ENCODE measurements at regions not wholly inside any gene's neighbourhood (a gene's known extent, or its start where the extent isn't known, plus 50 kb on each side); places are given as distances from the start of the nearest gene placed in this dataset.

DNA sequence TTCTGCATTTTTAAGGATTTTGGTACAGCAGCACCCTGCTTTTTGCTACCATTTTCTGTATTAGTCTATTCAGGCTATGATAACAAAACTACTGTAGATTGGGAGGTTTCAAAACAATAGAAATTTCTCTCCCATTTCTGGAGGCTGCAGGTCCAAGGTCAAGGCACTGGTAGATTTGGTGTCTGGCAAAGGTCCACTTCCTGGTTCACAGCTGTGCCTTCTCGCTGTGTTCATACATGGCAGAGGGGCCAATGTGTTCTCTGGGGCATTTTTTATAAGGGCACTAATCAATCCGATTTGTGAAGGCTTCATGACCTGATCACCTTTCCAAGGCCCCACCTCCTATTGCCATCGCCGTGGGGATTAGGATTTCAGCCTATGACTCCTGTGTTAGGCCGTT is 268.1 kb upstream of the RTL1 start:
- CTCF ChIA-PET = no interaction called here
- no peak overlapping the region for H3K4me3 ChIP-seq (replicated peaks in 1 of 2; ENCODE audit: low read depth in 1 of 2, low read length in 2 of 2)
- no peak overlapping the region for H3K27ac ChIP-seq (ENCODE audit: low read depth, low read length)
- DNase-seq (ENCODE audit: low read depth, low spot score) (no peak), ATAC-seq (no peak)
- POLR2A ChIA-PET = no interaction called here
- BruUV-seq (replicated peaks) = no TSS peak
- no peaks in the 10 kb centered on the region for H3K79me2 ChIP-seq (ENCODE audit: insufficient read depth, low read length)
- H3K9ac ChIP-seq (ENCODE audit: low read length) = no peak overlapping the region
- no peaks in the 10 kb centered on the region for H3K4me1 ChIP-seq (ENCODE audit: control insufficient read depth in 1 of 2, insufficient read depth in 2 of 2, low read length in 2 of 2)
- no peaks in the 10 kb centered on the region for H3K27me3 ChIP-seq (ENCODE audit: insufficient read depth, low read length)
- intact Hi-C loops (cut with micrococcal nuclease) = no loop called here
- H2AFZ ChIP-seq (ENCODE audit: low read depth, low read length, poor library complexity, severe bottlenecking) = no peak overlapping the region
- no peaks in the 10 kb centered on the region for H4K20me1 ChIP-seq (ENCODE audit: insufficient read depth)
- no peak for TF ChIP-seq TCF7L2 (IDR thresholded peaks at IDR 0.05; ENCODE audit: borderline replicate concordance, extremely low read depth, insufficient read depth, insufficient read length)
- TF ChIP-seq ZBTB33 (IDR thresholded peaks at IDR 0.05; ENCODE audit: extremely low read depth, insufficient replicate concordance, low read length) = no peak
- TF ChIP-seq POLR2A (IDR thresholded peaks at IDR 0.05; ENCODE audit: borderline replicate concordance, extremely low read depth, insufficient read depth, insufficient read length) = no peak
- TF ChIP-seq SIN3A (IDR thresholded peaks at IDR 0.05; ENCODE audit: low read depth) = no peak
- TF ChIP-seq ZNF274 (IDR thresholded peaks at IDR 0.05; ENCODE audit: low read depth, low read length) = no peak
- no peak for TF ChIP-seq CBX3 (IDR thresholded peaks at IDR 0.05; ENCODE audit: low read depth)
- TF ChIP-seq, protein P1, sequence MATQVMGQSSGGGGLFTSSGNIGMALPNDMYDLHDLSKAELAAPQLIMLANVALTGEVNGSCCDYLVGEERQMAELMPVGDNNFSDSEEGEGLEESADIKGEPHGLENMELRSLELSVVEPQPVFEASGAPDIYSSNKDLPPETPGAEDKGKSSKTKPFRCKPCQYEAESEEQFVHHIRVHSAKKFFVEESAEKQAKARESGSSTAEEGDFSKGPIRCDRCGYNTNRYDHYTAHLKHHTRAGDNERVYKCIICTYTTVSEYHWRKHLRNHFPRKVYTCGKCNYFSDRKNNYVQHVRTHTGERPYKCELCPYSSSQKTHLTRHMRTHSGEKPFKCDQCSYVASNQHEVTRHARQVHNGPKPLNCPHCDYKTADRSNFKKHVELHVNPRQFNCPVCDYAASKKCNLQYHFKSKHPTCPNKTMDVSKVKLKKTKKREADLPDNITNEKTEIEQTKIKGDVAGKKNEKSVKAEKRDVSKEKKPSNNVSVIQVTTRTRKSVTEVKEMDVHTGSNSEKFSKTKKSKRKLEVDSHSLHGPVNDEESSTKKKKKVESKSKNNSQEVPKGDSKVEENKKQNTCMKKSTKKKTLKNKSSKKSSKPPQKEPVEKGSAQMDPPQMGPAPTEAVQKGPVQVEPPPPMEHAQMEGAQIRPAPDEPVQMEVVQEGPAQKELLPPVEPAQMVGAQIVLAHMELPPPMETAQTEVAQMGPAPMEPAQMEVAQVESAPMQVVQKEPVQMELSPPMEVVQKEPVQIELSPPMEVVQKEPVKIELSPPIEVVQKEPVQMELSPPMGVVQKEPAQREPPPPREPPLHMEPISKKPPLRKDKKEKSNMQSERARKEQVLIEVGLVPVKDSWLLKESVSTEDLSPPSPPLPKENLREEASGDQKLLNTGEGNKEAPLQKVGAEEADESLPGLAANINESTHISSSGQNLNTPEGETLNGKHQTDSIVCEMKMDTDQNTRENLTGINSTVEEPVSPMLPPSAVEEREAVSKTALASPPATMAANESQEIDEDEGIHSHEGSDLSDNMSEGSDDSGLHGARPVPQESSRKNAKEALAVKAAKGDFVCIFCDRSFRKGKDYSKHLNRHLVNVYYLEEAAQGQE (IDR thresholded peaks at IDR 0.05; ENCODE audit: low read depth) = no peak
- TF ChIP-seq, protein P2, sequence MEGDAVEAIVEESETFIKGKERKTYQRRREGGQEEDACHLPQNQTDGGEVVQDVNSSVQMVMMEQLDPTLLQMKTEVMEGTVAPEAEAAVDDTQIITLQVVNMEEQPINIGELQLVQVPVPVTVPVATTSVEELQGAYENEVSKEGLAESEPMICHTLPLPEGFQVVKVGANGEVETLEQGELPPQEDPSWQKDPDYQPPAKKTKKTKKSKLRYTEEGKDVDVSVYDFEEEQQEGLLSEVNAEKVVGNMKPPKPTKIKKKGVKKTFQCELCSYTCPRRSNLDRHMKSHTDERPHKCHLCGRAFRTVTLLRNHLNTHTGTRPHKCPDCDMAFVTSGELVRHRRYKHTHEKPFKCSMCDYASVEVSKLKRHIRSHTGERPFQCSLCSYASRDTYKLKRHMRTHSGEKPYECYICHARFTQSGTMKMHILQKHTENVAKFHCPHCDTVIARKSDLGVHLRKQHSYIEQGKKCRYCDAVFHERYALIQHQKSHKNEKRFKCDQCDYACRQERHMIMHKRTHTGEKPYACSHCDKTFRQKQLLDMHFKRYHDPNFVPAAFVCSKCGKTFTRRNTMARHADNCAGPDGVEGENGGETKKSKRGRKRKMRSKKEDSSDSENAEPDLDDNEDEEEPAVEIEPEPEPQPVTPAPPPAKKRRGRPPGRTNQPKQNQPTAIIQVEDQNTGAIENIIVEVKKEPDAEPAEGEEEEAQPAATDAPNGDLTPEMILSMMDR (IDR thresholded peaks at IDR 0.05 in 2 of 3, conservative IDR thresholded peaks at IDR 0.05 in 1 of 3; ENCODE audit: borderline replicate concordance in 1 of 3, insufficient read depth in 1 of 3, low read depth in 2 of 3, low read length in 2 of 3) = no peak
- TF ChIP-seq ELF1 (IDR thresholded peaks at IDR 0.05; ENCODE audit: borderline replicate concordance, low read depth) = no peak
- no peak for TF ChIP-seq RAD21 (IDR thresholded peaks at IDR 0.05; ENCODE audit: low read depth)
- TF ChIP-seq YY1 (IDR thresholded peaks at IDR 0.05; ENCODE audit: extremely low read depth, insufficient replicate concordance, low read depth, low read length) = no peak
- TF ChIP-seq FOSL1 (IDR thresholded peaks at IDR 0.05; ENCODE audit: low read depth) = no peak
- no peak for TF ChIP-seq EZH2phosphoT487 (IDR thresholded peaks at IDR 0.05; ENCODE audit: borderline replicate concordance)
- TF ChIP-seq CEBPB (IDR thresholded peaks at IDR 0.05; ENCODE audit: low read depth) = no peak
- TF ChIP-seq EGR1 (IDR thresholded peaks at IDR 0.05; ENCODE audit: low read depth) = no peak
- TF ChIP-seq JUND (IDR thresholded peaks at IDR 0.05) = no peak
- no peak for TF ChIP-seq EZH2 (IDR thresholded peaks at IDR 0.05)
- TF ChIP-seq SP1 (IDR thresholded peaks at IDR 0.05; ENCODE audit: low read depth) = no peak
- no peak overlapping the region for H3K4me2 ChIP-seq (ENCODE audit: low read length)
- RAD21 ChIA-PET (ENCODE audit: low non-redundant PET in 1 of 2, low total read pairs in 2 of 2, uncharacterized antibody in 2 of 2, unreplicated experiment in 2 of 2) = no interaction called here
- no peaks in the 10 kb centered on the region for H3K9me2 ChIP-seq (ENCODE audit: insufficient read depth)
- H3K36me3 ChIP-seq (ENCODE audit: control insufficient read depth in 1 of 2, insufficient read depth in 2 of 2, low read length in 2 of 2) = no peaks in the 10 kb centered on the region
- peaks cover 3 to 6% of the 10 kb centered on the region in 2 experiments; a peak in 2 of 4 replicates for H3K9me3 ChIP-seq (ENCODE audit: control insufficient read depth in 1 of 2, insufficient read depth in 1 of 2, low read depth in 1 of 2, low read length in 2 of 2)
